A673 (cell line): ENCODE measurements at regions not wholly inside any gene's neighbourhood (a gene's known extent, or its start where the extent isn't known, plus 50 kb on each side); places are given as distances from the start of the nearest gene placed in this dataset.

ENCODE experiments used
- EZH2 ChIP-seq: fragments of 200-600 bp; sonication (generic); IDR thresholded peaks from 2 replicates; pipeline ENCODE4 v1.6.1; 2017; ENCODE audit warnings: borderline replicate concordance, low read depth, mild to moderate bottlenecking, mixed read lengths, antibody characterized with exemption, low read length; ENCODE audit not compliant: poor library complexity, severe bottlenecking
- TF ChIP-seq, protein P1 (sequence below): fragments of 300-800, 200-600 bp; sonication (generic); conservative IDR thresholded peaks from 2 replicates; pipeline ENCODE4 v1.5.1; 2017; ENCODE audit warnings: low read depth, mild to moderate bottlenecking, antibody characterized with exemption, low read length, moderate library complexity, mixed read lengths

DNA sequence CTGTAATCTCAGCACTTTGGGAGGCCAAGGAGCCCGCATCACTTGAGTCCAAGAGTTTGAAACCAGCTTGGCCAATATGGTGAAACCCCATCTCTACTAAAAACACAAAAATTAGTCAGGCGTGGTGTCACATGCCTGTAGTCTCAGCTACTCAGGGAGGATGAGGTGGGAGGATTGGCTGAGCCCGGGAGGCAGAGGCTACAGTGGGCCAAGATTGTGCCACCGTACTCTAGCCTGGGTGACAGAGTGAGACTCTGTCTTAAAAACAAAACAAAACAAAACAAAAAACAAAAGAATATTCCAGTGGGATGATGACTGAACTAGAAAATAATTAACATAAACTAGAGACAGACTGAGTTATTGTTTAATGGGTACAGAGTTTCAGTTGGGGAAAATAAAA is 81.7 kb upstream of the ABCC4 start:
- TF ChIP-seq, protein P1, sequence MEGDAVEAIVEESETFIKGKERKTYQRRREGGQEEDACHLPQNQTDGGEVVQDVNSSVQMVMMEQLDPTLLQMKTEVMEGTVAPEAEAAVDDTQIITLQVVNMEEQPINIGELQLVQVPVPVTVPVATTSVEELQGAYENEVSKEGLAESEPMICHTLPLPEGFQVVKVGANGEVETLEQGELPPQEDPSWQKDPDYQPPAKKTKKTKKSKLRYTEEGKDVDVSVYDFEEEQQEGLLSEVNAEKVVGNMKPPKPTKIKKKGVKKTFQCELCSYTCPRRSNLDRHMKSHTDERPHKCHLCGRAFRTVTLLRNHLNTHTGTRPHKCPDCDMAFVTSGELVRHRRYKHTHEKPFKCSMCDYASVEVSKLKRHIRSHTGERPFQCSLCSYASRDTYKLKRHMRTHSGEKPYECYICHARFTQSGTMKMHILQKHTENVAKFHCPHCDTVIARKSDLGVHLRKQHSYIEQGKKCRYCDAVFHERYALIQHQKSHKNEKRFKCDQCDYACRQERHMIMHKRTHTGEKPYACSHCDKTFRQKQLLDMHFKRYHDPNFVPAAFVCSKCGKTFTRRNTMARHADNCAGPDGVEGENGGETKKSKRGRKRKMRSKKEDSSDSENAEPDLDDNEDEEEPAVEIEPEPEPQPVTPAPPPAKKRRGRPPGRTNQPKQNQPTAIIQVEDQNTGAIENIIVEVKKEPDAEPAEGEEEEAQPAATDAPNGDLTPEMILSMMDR: no peak
- TF ChIP-seq EZH2: no peak
